ENCODE measurements at regions not wholly inside any gene's neighbourhood (a gene's known extent, or its start where the extent isn't known, plus 50 kb on each side); places are given as distances from the start of the nearest gene placed in this dataset.
A peak's percentile ranks its signal among the peaks of the same experiment; 100 is the strongest.

DNA sequence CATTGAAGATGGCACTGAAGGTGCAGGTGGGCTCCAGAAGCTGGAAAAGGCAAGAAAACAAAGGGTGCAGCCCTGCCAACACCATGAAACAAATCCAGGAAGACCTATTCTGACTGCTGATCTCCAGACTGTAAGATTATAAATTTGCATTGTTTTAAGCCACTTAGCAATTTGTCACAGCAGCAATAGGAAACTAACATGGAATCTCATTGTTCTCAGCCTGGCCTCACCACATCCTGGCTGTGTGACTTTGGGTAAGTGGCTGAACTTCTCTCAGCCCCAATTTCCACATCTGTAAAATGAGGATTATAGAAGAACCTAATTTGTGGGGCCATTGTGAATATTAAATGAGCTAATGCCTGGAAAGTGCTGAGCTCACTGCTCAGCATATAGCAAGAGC lies 160.4 kb upstream of the MAFB start:
- H3K36me3 ChIP-seq = no peaks in the 10 kb centered on the region
- TF ChIP-seq POLR2AphosphoS5 (IDR thresholded peaks at IDR 0.05) (no peak), POLR2A (IDR thresholded peaks at IDR 0.05) (no peak), CTCF (IDR thresholded peaks at IDR 0.05) (no peak)
- H3K4me1 ChIP-seq = no peaks in the 10 kb centered on the region

GRCh38 chr20:40851051-40851450 lies 162.0 kb upstream of the MAFB start:
- intact Hi-C loops (cut with DNase I; ENCODE audit: low total_unique reads) = no loop called here
- no peak for DNase-seq (ENCODE audit: low spot score in 2 of 2)
- no peak for TF ChIP-seq POLR2A (IDR thresholded peaks at IDR 0.05)
- no peak for TF ChIP-seq POLR2AphosphoS5 (IDR thresholded peaks at IDR 0.05)
- no peak for TF ChIP-seq CTCF (IDR thresholded peaks at IDR 0.05)
- H3K36me3 ChIP-seq = no peaks in the 10 kb centered on the region
- H3K27me3 ChIP-seq = no peaks in the 10 kb centered on the region
- no peaks in the 10 kb centered on the region for H3K9me3 ChIP-seq
- no peaks in the 10 kb centered on the region for H3K4me1 ChIP-seq
- H3K4me3 ChIP-seq = no peak overlapping the region
- no peak overlapping the region for H3K27ac ChIP-seq

More for the DNA sequence above, 160.4 kb upstream of the MAFB start:
- Histone ChIP-seq H3K27me3 (no peaks in the 10 kb centered on the region), H3K9me3 (no peaks in the 10 kb centered on the region), H3K4me3 (no peak overlapping the region), H3K27ac (no peak overlapping the region)
- no peak for DNase-seq (ENCODE audit: low spot score in 2 of 2)
- intact Hi-C loops (cut with DNase I; ENCODE audit: low total_unique reads) = no loop called here

DNA sequence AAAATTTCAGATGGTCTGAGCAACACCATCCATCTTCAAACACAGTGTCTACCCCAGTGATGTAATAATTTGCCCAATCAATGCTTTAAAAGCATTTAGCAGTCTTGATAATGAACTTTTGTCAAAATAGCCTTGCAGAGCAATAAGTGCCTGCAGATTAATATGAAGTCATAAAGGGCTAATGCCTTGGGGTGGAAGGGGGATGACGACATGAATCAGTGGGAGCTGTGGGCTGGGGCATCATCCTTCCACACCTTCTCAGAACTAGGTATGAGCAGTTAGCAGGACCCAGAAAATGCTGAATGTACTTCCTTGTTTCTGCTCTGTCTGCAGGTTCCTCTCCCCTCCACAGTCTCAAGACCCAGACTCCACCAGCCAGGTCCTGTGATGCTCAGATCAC lies 166.2 kb upstream of the MAFB start:
- Histone ChIP-seq H3K4me1 (no peaks in the 10 kb centered on the region), H3K4me3 (no peak overlapping the region), H3K36me3 (no peaks in the 10 kb centered on the region), H3K27me3 (no peaks in the 10 kb centered on the region), H3K9me3 (no peaks in the 10 kb centered on the region), H3K27ac (no peak overlapping the region)
- intact Hi-C loops (cut with DNase I; ENCODE audit: low total_unique reads) = no loop called here
- no peak for DNase-seq (ENCODE audit: low spot score in 2 of 2)
- TF ChIP-seq CTCF (IDR thresholded peaks at IDR 0.05) = no peak
- no peak for TF ChIP-seq POLR2A (IDR thresholded peaks at IDR 0.05)
- TF ChIP-seq POLR2AphosphoS5 (IDR thresholded peaks at IDR 0.05) = no peak

DNA sequence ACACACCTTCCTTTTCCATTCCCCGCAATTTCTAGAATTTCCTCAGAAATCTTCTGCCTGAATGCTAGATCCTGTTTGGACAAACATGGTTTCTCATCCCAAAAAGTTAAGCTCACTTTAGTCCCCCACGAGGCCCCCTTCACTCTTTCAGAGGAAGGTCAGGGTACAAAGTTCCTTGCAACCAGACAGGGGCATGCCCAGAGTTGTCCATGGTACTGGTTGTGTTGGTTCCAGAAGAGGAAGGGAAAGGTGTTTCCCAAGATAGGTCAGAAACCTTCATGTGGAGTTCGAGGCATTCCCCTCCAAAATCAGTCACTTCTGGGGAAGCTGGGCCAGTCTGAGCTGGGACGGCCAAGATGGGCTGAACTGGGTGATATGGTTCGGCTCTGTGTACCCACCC lies 167.6 kb upstream of the MAFB start:
- Histone ChIP-seq H3K27ac (no peak overlapping the region), H3K36me3 (no peaks in the 10 kb centered on the region), H3K9me3 (no peaks in the 10 kb centered on the region), H3K4me1 (no peaks in the 10 kb centered on the region), H3K4me3 (no peak overlapping the region), H3K27me3 (no peaks in the 10 kb centered on the region)
- intact Hi-C loops (cut with DNase I; ENCODE audit: low total_unique reads) = no loop called here
- DNase-seq (ENCODE audit: low spot score in 2 of 2) = no peak
- TF ChIP-seq CTCF (IDR thresholded peaks at IDR 0.05) (no peak), POLR2A (IDR thresholded peaks at IDR 0.05) (no peak), POLR2AphosphoS5 (IDR thresholded peaks at IDR 0.05) (no peak)

DNA sequence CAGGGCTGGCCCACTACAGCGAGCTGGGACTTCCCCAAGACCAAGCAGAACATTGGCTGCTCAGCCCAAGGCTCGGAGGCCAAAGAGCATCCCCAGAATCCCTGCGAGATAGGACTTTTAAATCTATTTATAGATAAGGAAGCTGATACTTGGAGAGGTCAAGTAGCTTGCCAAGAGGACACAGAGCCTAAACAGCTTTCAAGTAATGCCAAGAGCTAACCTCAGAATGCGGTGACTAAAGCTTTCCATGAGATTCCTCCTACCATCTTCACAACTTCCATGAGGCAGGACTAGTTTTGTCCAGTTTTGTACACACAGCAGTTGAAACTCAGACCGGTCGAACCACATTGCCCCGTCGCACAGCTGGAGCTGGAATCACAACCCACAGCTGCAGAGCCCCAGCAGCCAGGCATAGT lies 168.1 kb upstream of the TOP1 start:
- no peaks in the 10 kb centered on the region for H3K27me3 ChIP-seq
- intact Hi-C loops (cut with DNase I; ENCODE audit: low total_unique reads) = no loop called here

More for the DNA sequence above, 168.1 kb upstream of the TOP1 start:
- DNase-seq (ENCODE audit: low spot score in 2 of 2) = peak in 1 of 2 donors; percentile 33
- no peak overlapping the region for H3K4me3 ChIP-seq
- H3K4me1 ChIP-seq = no peaks in the 10 kb centered on the region
- TF ChIP-seq CTCF (IDR thresholded peaks at IDR 0.05) (no peak), POLR2AphosphoS5 (IDR thresholded peaks at IDR 0.05) (peak in 1 of 3 donors; percentile 12), POLR2A (IDR thresholded peaks at IDR 0.05) (no peak)
- H3K27ac ChIP-seq = no peak overlapping the region
- H3K36me3 ChIP-seq = no peaks in the 10 kb centered on the region
- no peaks in the 10 kb centered on the region for H3K9me3 ChIP-seq

All from breast epithelium (tissue), 4 donors.